HG03045 (cell line): ENCODE measurements at regions not wholly inside any gene's neighbourhood (a gene's known extent, or its start where the extent isn't known, plus 50 kb on each side); places are given as distances from the start of the nearest gene placed in this dataset.
"Not testable (repeated sequence)": the region's sequence is repeated elsewhere in the genome, so short reads cannot be mapped to it uniquely, and the experiment has no call there.

Source experiments
- ATAC-seq: cut with Tn5 transposase; IDR thresholded peaks from one replicate; pipeline ENCODE4 v1.9.1; 2021; ENCODE audit warnings: mild to moderate bottlenecking, moderate library complexity; ENCODE audit not compliant: unreplicated experiment

GRCh38 chr6:167208819-167209576 lies 51.2 kb upstream of the GPR31 start:
- ATAC-seq: no peak

DNA sequence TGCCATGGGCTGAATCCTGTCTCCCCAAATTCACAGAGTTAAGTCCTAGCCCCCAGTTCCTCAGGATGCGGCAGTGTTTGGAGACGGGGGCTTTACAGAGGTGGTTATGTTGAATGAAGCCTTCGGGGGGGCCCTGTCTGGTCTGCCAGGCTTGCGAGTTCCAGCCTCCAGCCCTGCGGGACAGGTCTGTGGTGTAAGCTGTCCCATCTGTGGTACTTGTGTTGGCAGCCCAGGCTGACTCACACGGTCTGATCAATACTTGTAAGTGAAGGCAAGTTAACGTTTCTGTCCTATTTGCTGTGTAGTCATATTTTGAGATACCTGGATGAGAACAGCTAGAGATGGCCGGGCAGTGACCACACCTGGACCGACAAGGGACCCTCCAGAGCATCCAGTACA lies 51.8 kb upstream of the GPR31 start:
- no peak for ATAC-seq

DNA sequence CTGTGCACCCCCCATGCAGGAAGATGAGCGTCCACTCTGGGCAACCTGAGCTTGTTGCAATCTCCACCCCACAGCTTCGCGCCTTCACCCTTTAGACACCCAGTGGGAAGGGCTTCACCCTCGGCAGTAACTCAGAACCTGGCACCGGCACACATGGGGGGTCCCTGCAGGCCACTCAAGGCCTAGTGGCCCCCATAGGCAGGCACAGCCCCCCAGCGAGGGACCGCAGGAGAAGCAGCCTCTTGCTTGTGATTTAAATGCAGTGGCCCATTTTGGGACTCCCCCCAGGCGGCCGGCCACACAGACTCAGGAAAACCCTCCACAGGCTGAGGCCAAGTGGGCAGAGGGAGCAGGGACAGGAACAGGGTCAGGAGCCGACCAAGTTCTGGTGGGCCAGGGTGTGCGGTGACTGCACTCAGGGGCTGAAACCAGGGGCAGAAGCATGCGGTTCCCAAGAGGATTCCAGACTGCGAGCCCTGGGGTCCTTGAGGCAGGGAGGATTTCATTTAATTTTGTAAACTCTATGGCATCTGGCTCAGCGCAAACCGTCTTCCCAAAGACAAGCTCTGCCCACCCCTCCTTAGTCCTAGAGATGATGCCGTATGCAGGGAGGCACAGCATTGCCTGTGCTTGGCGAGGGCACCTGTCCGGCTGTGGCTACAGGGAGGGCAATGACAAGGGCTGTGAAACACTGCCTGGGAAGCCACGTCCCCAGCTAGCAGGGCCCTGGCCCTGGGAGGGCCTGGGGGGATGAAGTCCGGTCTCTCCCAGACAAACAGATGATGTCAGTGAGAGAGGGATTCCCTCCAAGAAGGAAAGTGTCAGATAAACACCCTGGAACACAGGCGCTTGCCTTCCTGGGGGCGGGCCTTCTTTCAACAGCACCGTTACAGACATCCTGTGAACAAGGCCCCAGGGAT lies 52.9 kb upstream of the GPR31 start:
- ATAC-seq: no peak

- no peak for ATAC-seq
These were observed 53.5 kb upstream of the GPR31 start for GRCh38 chr6:167211295-167211648.

DNA sequence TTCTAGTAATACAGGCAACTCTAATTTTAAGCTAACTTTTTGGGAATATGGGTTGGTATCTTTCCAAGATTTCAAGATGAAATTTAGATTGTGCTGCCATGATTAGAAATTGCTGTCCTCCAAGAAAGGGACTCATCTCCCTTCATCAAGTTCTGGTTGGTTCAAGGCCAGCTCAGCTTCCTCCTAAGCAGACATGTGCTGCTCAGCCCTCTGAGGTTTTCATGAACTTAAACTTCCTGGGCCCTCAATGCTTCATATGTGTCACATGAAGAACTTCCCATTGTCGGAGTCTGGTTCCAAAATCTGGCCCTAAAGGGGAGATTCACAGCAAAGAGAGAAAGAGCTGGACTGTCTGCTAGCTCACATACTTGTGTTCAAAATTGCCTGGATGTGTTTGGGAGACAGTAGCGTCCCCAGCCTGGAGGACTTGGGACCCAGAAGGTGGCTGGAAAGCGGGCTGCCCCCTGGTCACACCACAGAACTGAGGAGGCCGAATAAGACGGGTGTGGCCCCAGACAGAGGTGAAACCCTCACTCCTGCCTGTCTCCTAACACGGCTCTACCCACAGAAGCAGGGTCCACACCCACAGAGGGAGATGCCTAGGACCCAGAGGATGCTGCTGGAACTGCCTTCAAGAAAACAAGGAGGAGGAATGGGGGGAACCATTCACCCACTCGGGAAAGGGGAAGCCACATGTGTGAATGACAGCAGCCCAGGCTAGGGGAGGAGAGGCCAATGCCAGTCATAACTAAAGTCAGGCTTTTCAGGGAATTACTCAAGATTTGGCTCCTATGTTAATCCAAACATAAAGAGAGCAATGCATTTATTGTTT lies 54.3 kb upstream of the GPR31 start:
- peak; percentile 12 for ATAC-seq

GRCh38 chr6:167212713-167213005 lies 54.9 kb upstream of the GPR31 start:
- ATAC-seq: peak; percentile 57

- no peak for ATAC-seq
These were observed 56.4 kb upstream of the GPR31 start for GRCh38 chr6:167214206-167214605.

- ATAC-seq: not testable (repeated sequence)
These were observed 57.9 kb upstream of the GPR31 start for GRCh38 chr6:167215429-167216250.

- ATAC-seq: not testable (repeated sequence)
These were observed 58.7 kb upstream of the GPR31 start for GRCh38 chr6:167216390-167217050.

DNA sequence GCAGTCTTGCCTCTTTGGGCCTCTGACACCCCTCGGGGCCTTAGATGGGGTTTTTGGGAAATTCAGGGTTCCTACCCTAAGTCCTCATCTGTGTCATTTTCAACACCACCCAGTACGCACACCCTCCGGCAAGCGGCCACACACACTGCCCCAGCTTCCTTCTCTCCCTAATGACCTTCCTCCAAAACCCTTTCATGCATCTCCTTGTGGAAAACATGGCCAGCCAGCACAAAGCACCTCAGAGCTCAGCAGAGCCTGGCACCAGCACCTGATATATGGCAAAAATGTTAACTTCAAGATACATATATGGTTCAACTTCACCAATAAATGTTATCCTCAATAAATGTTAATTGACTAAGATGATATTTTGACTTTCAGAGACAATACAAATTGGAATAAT lies 59.3 kb upstream of the GPR31 start:
- ATAC-seq: not testable (repeated sequence)

DNA sequence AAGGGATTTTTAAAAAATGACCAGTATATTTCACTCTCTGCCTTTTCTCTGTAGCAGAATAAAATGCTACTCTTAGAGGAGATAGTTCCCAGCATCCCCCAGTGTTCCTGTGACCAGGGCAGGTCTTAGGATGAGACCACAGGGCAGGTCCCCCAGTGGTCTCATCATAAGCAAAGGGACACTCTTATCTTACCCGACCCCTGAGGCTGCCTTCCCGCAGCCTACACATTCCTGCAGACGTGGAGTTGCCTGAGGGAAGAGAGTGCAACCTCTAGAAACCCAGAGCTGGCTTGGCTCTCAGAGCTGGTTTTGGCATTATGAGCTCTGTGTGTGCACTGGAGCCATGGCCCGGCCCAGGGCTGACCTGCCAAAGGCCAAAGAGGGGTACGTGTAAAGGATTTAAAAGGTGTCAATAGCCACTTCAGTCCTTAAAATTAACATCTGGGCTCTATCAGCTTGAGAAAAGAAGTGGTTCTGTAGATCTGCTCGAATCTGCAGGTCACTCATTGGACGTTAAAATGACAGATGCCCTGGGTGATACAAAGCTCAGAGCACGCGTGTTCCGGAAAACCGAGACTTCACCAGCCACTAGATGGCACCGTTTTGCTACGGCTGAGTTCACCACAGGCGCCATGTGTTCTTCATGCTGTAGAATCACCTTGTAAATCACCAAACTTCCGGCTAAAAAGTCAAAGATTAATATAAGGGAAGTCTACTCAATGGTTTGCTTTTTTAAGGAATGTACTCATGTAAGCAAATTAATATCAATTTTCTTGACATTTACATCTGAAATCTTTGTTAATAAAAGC lies 60.4 kb upstream of the GPR31 start:
- ATAC-seq: not testable (repeated sequence)

DNA sequence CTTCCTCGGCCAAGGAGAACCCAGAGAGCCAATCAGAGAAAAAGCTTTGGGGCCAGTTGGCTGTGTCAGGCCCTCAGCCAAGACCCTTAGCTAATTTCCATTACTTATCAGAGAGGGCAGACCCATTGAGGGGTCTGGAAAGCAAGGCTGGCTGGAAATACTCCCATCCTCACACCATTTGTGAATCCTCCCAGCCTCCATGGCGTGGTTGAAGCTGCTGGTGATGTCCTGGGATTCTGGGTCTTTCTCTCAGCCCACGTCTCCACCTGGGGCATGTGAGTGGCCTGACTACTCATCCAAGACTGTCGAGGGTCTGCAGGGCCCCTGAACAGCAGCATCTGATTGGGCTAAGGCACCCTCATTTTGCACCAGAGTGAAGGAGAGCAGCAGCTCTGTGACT lies 61.3 kb upstream of the GPR31 start:
- not testable (repeated sequence) for ATAC-seq

DNA sequence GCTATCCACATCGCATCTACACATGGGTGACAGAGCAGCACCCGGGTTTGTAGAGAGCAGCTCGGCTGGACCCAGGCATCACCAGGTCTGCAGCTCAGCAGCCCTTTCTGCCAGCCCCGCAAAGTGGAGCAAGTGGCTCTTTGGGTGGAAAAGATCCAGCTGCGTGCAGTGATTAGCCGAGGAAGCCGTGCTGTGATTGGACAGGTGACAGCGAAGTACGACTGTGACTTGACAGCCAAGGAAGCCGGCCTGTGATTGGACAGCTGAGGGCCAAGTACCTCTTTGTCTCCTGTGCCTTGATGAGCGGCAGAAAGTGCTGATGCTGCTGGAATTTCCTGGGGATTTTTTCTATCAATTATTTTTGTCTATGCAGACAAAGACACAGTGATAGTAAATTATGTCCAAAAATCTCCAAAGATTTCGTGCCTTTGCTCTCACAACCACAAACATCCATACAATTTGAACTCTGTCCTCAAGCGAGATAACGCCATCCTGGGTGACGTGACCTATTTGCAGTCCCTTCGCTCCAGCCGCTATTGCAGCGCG lies 62.3 kb upstream of the GPR31 start:
- no peak for ATAC-seq

GRCh38 chr6:167221400-167222201 lies 63.8 kb upstream of the GPR31 start:
- no peak for ATAC-seq

DNA sequence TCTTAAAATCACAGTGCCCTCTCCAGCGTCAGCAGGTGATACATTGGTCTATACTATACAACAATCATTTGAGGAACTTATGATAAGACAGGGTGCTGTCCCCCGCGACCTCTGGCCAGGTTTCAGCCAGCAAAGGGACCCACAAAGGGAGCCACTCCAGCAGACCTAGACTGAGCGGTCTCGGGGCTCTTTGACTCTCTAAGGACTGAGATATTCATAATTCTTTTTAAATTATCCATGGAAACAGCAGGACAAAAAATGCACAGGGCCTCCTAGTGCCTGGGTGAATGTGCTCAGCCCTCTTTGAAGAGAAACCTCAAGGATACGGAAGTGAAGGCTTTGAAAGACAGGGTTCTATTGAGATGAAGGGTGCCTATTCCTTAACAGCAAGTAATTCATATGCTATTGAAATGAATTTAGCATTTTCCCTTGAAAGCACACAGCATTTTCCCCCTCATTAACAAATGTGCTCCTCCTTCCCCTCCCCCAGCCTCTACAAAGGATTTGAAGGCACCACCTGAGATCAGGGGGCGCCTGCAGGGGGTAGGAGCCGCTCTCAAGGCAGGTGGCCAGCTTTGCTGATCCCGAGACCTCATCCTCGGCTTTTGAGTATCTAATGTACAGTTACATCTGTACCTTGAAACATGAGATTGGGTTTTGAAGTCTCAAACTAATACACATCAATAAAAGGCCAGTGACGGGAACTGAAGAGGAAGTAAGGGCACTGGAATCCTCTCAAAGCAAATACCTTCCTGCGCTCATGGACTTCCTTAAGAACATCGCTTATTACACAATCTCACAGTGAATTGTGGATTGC lies 65.3 kb upstream of the UNC93A start:
- ATAC-seq: not testable (repeated sequence)

DNA sequence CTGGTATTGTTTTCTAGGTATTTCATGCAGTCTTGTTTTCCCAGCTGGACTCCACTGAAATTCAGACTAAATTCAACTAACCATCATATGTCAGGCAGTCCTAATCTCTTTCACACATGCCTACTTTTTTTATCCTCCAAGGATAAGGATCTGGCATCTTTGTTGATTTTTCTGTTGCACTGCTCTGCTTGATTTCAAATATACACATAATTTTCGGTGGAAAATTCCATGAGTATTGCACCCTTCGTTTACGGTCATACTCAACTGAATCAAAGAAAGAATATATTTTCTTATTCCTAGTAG lies 64.8 kb upstream of the UNC93A start:
- ATAC-seq: no peak

GRCh38 chr6:167226791-167227190 lies 64.3 kb upstream of the UNC93A start:
- no peak for ATAC-seq
